ENCODE measurements at regions not wholly inside any gene's neighbourhood (a gene's known extent, or its start where the extent isn't known, plus 50 kb on each side); places are given as distances from the start of the nearest gene placed in this dataset.

GRCh38 chr6:80586242-80586641 lies 479.8 kb downstream of the BCKDHB start:
- TF ChIP-seq POLR2AphosphoS5 (IDR thresholded peaks at IDR 0.05; ENCODE audit: low read depth, low read length), result no peak
- no peak for TF ChIP-seq REST (IDR thresholded peaks at IDR 0.05; ENCODE audit: insufficient read depth in 1 of 2, low read depth in 2 of 2, low read length in 2 of 2)
- TF ChIP-seq SIN3A (IDR thresholded peaks at IDR 0.05; ENCODE audit: borderline replicate concordance, insufficient read depth, low read length), result no peak
- TF ChIP-seq TAF1 (IDR thresholded peaks at IDR 0.05; ENCODE audit: borderline replicate concordance, insufficient read depth, low read length), result no peak
- TF ChIP-seq FOXP2 (optimal IDR thresholded peaks at IDR 0.05; ENCODE audit: borderline replicate concordance, extremely low read depth, extremely low read length, insufficient read depth), result no peak

- TF ChIP-seq SIN3A (IDR thresholded peaks at IDR 0.05; ENCODE audit: borderline replicate concordance, insufficient read depth, low read length), result no peak
- no peak for TF ChIP-seq REST (IDR thresholded peaks at IDR 0.05; ENCODE audit: insufficient read depth in 1 of 2, low read depth in 2 of 2, low read length in 2 of 2)
- no peak for TF ChIP-seq FOXP2 (optimal IDR thresholded peaks at IDR 0.05; ENCODE audit: borderline replicate concordance, extremely low read depth, extremely low read length, insufficient read depth)
- TF ChIP-seq POLR2AphosphoS5 (IDR thresholded peaks at IDR 0.05; ENCODE audit: low read depth, low read length), result no peak
- no peak for TF ChIP-seq TAF1 (IDR thresholded peaks at IDR 0.05; ENCODE audit: borderline replicate concordance, insufficient read depth, low read length)
These were observed 473.0 kb downstream of the BCKDHB start for GRCh38 chr6:80579391-80580023.

GRCh38 chr6:80566361-80566760 lies 459.9 kb downstream of the BCKDHB start:
- TF ChIP-seq FOXP2 (optimal IDR thresholded peaks at IDR 0.05; ENCODE audit: borderline replicate concordance, extremely low read depth, extremely low read length, insufficient read depth) (no peak), POLR2AphosphoS5 (IDR thresholded peaks at IDR 0.05; ENCODE audit: low read depth, low read length) (no peak)

- no peak for TF ChIP-seq SIN3A (IDR thresholded peaks at IDR 0.05; ENCODE audit: borderline replicate concordance, insufficient read depth, low read length)
- no peak for TF ChIP-seq POLR2AphosphoS5 (IDR thresholded peaks at IDR 0.05; ENCODE audit: low read depth, low read length)
- TF ChIP-seq FOXP2 (optimal IDR thresholded peaks at IDR 0.05; ENCODE audit: borderline replicate concordance, extremely low read depth, extremely low read length, insufficient read depth), result no peak
- no peak for TF ChIP-seq TAF1 (IDR thresholded peaks at IDR 0.05; ENCODE audit: borderline replicate concordance, insufficient read depth, low read length)
- no peak for TF ChIP-seq REST (IDR thresholded peaks at IDR 0.05; ENCODE audit: insufficient read depth in 1 of 2, low read depth in 2 of 2, low read length in 2 of 2)
These were observed 446.7 kb downstream of the BCKDHB start for GRCh38 chr6:80553071-80553740.

- no peak for TF ChIP-seq TAF1 (IDR thresholded peaks at IDR 0.05; ENCODE audit: borderline replicate concordance, insufficient read depth, low read length)
- no peak for TF ChIP-seq SIN3A (IDR thresholded peaks at IDR 0.05; ENCODE audit: borderline replicate concordance, insufficient read depth, low read length)
- no peak for TF ChIP-seq POLR2AphosphoS5 (IDR thresholded peaks at IDR 0.05; ENCODE audit: low read depth, low read length)
- no peak for TF ChIP-seq REST (IDR thresholded peaks at IDR 0.05; ENCODE audit: insufficient read depth in 1 of 2, low read depth in 2 of 2, low read length in 2 of 2)
- TF ChIP-seq FOXP2 (optimal IDR thresholded peaks at IDR 0.05; ENCODE audit: borderline replicate concordance, extremely low read depth, extremely low read length, insufficient read depth), result no peak
These were observed 444.3 kb downstream of the BCKDHB start for GRCh38 chr6:80550748-80551147.

Measured in PFSK-1 (cell line).